RPMI7951 (cell line): ENCODE measurements at regions not wholly inside any gene's neighbourhood (a gene's known extent, or its start where the extent isn't known, plus 50 kb on each side); places are given as distances from the start of the nearest gene placed in this dataset.

ENCODE experiments used
- DNase-seq: peaks from one replicate; pipeline ENCODE4 v3.0.0-alpha.2; 2012; ENCODE audit warnings: low read depth

GRCh38 chrX:67780694-67781109 lies 236.9 kb downstream of the AR start:
- DNase-seq, result peak; percentile 99

DNA sequence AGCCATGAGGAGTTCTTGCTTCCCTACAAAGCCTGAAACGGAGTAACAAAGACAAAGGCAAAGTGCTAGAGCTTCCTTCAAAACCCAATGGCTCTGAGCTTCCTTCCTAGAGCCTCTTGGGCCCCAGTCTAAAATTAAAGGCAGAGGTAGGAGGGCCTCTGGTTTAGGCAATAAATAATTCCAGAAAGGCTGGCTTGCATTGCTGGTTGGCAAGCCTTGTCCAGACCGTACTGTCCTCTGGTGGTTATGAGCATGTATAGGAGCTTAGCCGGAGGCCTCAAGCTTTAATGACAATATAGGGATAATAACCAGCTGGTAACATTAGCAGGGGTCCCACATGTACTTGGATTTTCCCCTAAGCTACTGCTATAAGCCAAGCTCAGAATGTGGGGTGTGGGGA lies 237.3 kb downstream of the AR start:
- no peak for DNase-seq

DNA sequence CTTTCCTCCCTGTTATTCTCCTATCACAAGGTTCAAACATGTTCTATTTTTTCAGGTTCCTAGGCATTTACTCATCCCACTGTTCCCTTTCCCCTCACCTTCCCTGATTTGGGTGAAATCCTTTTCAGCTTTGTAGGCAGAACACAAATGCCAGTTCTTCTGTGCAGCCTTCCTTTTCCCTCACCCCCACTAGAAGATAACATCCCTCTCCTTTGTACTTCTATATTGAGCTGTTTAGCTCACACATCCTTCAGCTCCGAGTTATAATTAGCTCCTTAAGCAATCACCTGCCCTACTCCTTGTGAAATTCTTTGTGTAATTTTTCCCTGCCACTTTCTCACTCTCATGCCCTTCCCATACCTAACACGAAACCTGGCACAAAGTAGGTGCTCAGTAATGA lies 240.9 kb downstream of the AR start:
- DNase-seq, result no peak

DNA sequence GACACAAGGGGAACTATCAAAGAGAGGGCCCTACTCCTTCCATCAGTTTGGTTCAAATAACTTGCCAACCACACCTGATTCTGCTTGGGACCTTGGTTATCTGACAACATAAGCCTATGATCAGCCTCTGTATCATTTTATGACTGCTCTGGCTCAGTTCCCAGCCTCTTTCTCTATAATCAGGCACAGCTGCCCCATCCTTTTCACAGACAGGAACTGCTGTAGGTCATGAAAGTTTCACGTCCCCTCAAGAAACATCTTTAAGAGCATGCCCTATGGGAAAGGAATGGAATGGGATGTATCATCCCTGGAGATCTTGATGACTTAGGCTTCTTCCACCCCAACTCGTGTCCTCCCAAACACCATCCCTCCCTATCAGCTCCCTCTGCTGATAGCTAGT lies 243.4 kb downstream of the AR start:
- DNase-seq, result peak; percentile 49

- DNase-seq, result no peak
Measured at GRCh38 chrX:67789536-67789935, 245.7 kb downstream of the AR start.
